Spleen (tissue), 11 donors: ENCODE measurements at regions not wholly inside any gene's neighbourhood (a gene's known extent, or its start where the extent isn't known, plus 50 kb on each side); places are given as distances from the start of the nearest gene placed in this dataset.
"Not testable (repeated sequence)": the region's sequence is repeated elsewhere in the genome, so short reads cannot be mapped to it uniquely, and the experiment has no call there.

Experiments
- DNase-seq: peaks from one replicate; pipeline ENCODE4 v3.0.0-alpha.2; 2020
- H3K27ac ChIP-seq, 8 donors: fragments of 200-600 bp; sonication (generic) in 7 of 8; 1 replicate in 4 of 8; 2 replicates in 4 of 8; pipeline versions ENCODE4 v1.5.0 to v1.8.0; 2016 to 2021; ENCODE audit warnings: inconsistent platforms in 4 of 8, mild to moderate bottlenecking in 4 of 8, moderate library complexity in 1 of 8
- H3K27me3 ChIP-seq, 7 donors: fragments of 200-600 bp; sonication (generic) in 6 of 7; replicated peaks in 1 of 7; 1 replicate in 4 of 7; 2 replicates in 3 of 7; pipeline versions ENCODE4 v1.5.0 to v1.8.0; 2016 to 2021; ENCODE audit warnings: inconsistent platforms in 3 of 7, mild to moderate bottlenecking in 1 of 7
- H3K36me3 ChIP-seq, 6 donors: fragments of 200-600 bp; sonication (generic) in 5 of 6; 1 replicate in 4 of 6; 2 replicates in 2 of 6; pipeline versions ENCODE4 v1.5.0 to v1.8.0; 2016 to 2021; ENCODE audit warnings: inconsistent platforms in 2 of 6
- H3K4me1 ChIP-seq, 6 donors: fragments of 200-600 bp; sonication (generic) in 5 of 6; 1 replicate in 3 of 6; 2 replicates in 3 of 6; pipeline versions ENCODE4 v1.5.0 to v1.8.0; 2016 to 2021; ENCODE audit warnings: inconsistent platforms in 3 of 6
- H3K4me3 ChIP-seq, 8 donors: fragments of 200-600 bp; sonication (generic) in 7 of 8; 1 replicate in 4 of 8; 2 replicates in 4 of 8; pipeline versions ENCODE4 v1.5.0 to v1.8.0; 2016 to 2021; ENCODE audit warnings: inconsistent platforms in 4 of 8, mild to moderate bottlenecking in 4 of 8, moderate library complexity in 2 of 8
- H3K9me3 ChIP-seq, 8 donors: fragments of 200-600 bp; sonication (generic) in 7 of 8; 1 replicate in 4 of 8; 2 replicates in 4 of 8; pipeline versions ENCODE4 v1.5.0 to v1.8.0; 2016 to 2021; ENCODE audit warnings: inconsistent platforms in 4 of 8
- CTCF ChIP-seq, 11 experiments: fragments of 200-600 bp in 7 of 11; fragments of 450-650 bp in 4 of 11; sonication (generic) in 4 of 11; IDR thresholded peaks in 8 of 11; conservative IDR thresholded peaks in 3 of 11; 1 replicate in 7 of 11; 2 replicates in 4 of 11; pipeline versions ENCODE4 v1.4.0 to v1.8.0; 2016 to 2021; ENCODE audit warnings: antibody characterized with exemption in 11 of 11, inconsistent platforms in 4 of 11, mild to moderate bottlenecking in 1 of 11
- POLR2A ChIP-seq, 3 donors: fragments of 450-650 bp; IDR thresholded peaks; one replicate each; pipeline ENCODE4 v1.5.1; 2017; ENCODE audit warnings: antibody characterized with exemption in 3 of 3, mild to moderate bottlenecking in 1 of 3
- POLR2AphosphoS5 ChIP-seq, 3 donors: sonication (generic); formaldehyde crosslinking; IDR thresholded peaks; one replicate each; pipeline ENCODE4 v1.5.1; 2017; ENCODE audit warnings: antibody characterized with exemption in 3 of 3
- WGBS, 5 donors: extraction: QIAGEN DNeasy Blood & Tissue Kit in 3 of 5; methylation state at CpG; one replicate each; pipeline versions ENCODE4 v1.1.5 to v1.1.7; 2013 to 2018; 5-methylcytosine and 5-hydroxymethylcytosine counted together
- intact Hi-C: fragments of 100-400 bp; cut with DNase I; formaldehyde crosslinking; loops from one replicate; pipeline ENCODE4 v1.15.0; 2023; ENCODE audit warnings: low total_unique reads
- donor health status: healthy with polysubstance abuse.
- donor health status: DM: no; HTN: no; CAD: no; lungs with moderate emphysema.
- donor health status: DM: no; HTN: no; CAD: no.
- donor health status: Bipolar disorder and iron deficiency.
- donor health status: healthy.
- donor health status: DM: no; HTN: no; CAD: no.
- donor health status: DM: yes; HTN: yes; CAD: no.

DNA sequence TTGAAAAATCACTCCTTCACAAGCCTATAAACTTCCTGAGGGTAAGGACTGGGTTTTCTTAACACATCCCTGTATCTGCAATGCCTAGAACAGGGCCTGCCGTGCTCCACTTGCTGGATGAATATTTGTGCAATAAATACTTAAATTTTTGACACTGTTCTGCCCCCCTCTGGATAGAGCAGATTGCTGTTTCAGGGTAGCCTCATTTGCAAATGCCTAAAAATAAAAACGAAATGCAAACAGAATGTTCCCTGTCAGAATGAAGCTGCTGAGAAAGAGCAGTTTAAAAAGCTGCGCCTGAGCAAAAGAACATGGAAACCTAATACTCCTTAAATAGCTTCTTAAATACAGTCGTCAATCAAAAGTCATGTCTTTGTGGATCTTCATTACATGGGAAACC, 385.3 kb downstream of the PRELID2 start:
- H3K4me3 ChIP-seq = no peak overlapping the region
- H3K36me3 ChIP-seq = no peaks in the 10 kb centered on the region
- peaks cover 0 to 53% (median 27%) of the 10 kb centered on the region in 8 donors for H3K9me3 ChIP-seq
- DNase-seq = no peak
- TF ChIP-seq CTCF (IDR thresholded peaks at IDR 0.05 in 8 of 11, conservative IDR thresholded peaks at IDR 0.05 in 3 of 11) = no peak
- no peak for TF ChIP-seq POLR2A (IDR thresholded peaks at IDR 0.05)
- no peak for TF ChIP-seq POLR2AphosphoS5 (IDR thresholded peaks at IDR 0.05)
- H3K27ac ChIP-seq = no peak overlapping the region
- H3K27me3 ChIP-seq = no peaks in the 10 kb centered on the region
- no peaks in the 10 kb centered on the region for H3K4me1 ChIP-seq
- 65 to 81% (median 70%) methylated on average over 4 of the region's 4 CpGs for WGBS, 5 donors
- intact Hi-C loops = no loop called here

GRCh38 chr5:145446875-145447274, 388.3 kb downstream of the PRELID2 start:
- H3K4me1 ChIP-seq, H3K36me3 ChIP-seq, DNase-seq, intact Hi-C loops, H3K4me3 ChIP-seq, H3K27me3 ChIP-seq, H3K27ac ChIP-seq: not testable (repeated sequence)
- H3K9me3 ChIP-seq = peaks cover 0 to 41% (median 21%) of the 10 kb centered on the region in 8 donors
- 73 to 97% (median 86%) methylated on average over 3 of the region's 3 CpGs for WGBS, 5 donors

DNA sequence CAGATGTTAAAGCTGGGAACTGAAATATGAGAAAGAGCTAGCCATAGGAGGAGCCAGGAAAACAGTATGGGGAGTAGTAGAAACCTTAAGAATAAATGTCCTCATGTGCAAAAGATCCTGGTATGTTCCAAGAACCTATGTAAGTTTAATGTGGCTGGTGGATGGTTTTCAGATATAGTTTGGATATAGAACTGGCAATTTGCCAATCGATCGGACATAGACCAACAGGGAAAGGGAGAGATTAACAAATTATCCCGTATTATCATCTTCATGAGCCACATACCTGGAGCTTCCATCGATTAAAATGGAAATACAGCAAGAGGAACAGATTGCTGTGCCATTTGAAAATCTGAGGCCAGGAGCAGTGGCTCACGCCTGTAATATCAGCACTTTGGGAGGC, 388.7 kb downstream of the PRELID2 start:
- TF ChIP-seq CTCF (IDR thresholded peaks at IDR 0.05 in 8 of 11, conservative IDR thresholded peaks at IDR 0.05 in 3 of 11) = no peak
- no peak for TF ChIP-seq POLR2AphosphoS5 (IDR thresholded peaks at IDR 0.05)
- TF ChIP-seq POLR2A (IDR thresholded peaks at IDR 0.05) = no peak
- Histone ChIP-seq H3K4me1 (no peaks in the 10 kb centered on the region), H3K4me3 (no peak overlapping the region), H3K27me3 (no peaks in the 10 kb centered on the region), H3K36me3 (no peaks in the 10 kb centered on the region), H3K27ac (no peak overlapping the region), H3K9me3 (peaks cover 0 to 40% (median 21%) of the 10 kb centered on the region in 8 donors)
- 89 to 93% (median 90%) methylated on average over 5 of the region's 5 CpGs for WGBS, 5 donors
- DNase-seq = no peak
- intact Hi-C loops = no loop called here

GRCh38 chr5:145445027-145445426, 390.1 kb downstream of the PRELID2 start:
- WGBS, 5 donors = 83 to 89% (median 87%) methylated on average over 2 of the region's 2 CpGs
- intact Hi-C loops = no loop called here

More at GRCh38 chr5:145445027-145445426, 390.1 kb downstream of the PRELID2 start:
- Histone ChIP-seq H3K9me3 (peaks cover 0 to 26% (median 20%) of the 10 kb centered on the region in 8 donors), H3K4me3 (no peak overlapping the region), H3K27ac (no peak overlapping the region), H3K36me3 (no peaks in the 10 kb centered on the region), H3K27me3 (no peaks in the 10 kb centered on the region), H3K4me1 (no peaks in the 10 kb centered on the region)
- DNase-seq = no peak
- TF ChIP-seq POLR2A (IDR thresholded peaks at IDR 0.05) (no peak), POLR2AphosphoS5 (IDR thresholded peaks at IDR 0.05) (no peak), CTCF (IDR thresholded peaks at IDR 0.05 in 8 of 11, conservative IDR thresholded peaks at IDR 0.05 in 3 of 11) (no peak)
